K562 (cell line): ENCODE measurements at regions not wholly inside any gene's neighbourhood (a gene's known extent, or its start where the extent isn't known, plus 50 kb on each side); places are given as distances from the start of the nearest gene placed in this dataset.

Experiments used
- CHD7 ChIP-seq: fragments of 200-600 bp; sonication (generic); IDR thresholded peaks from one replicate; pipeline ENCODE4 v1.6.1; 2012; ENCODE audit warnings: mild to moderate bottlenecking, low read depth, low read length, inconsistent platforms
- IRF9 ChIP-seq: fragments of 450-650 bp; IDR thresholded peaks from 2 replicates; pipeline ENCODE4 v1.6.1; 2016; ENCODE audit warnings: missing biosample characterization, missing genetic modification characterization
- NR4A1 ChIP-seq, 2 experiments: fragments of 250-450 bp in 1 of 2; fragments of 450-650 bp in 1 of 2; sonication (Bioruptor Pico) in 1 of 2; IDR thresholded peaks; 2 replicates each; pipeline versions ENCODE4 v1.4.0 to v1.6.1; 2016 to 2020; ENCODE audit warnings: mild to moderate bottlenecking in 2 of 2, missing compliant biosample characterization in 1 of 2, missing genetic modification characterization in 1 of 2, moderate library complexity in 1 of 2
- POLR2A ChIP-seq: fragments of 450-650 bp; conservative IDR thresholded peaks from 2 replicates; pipeline ENCODE4 v1.6.1; 2016
- POU5F1 ChIP-seq: fragments of 150-350 bp; IDR thresholded peaks from 2 replicates; pipeline ENCODE4 v1.6.1; 2014; ENCODE audit warnings: borderline replicate concordance, low read length, low read depth, mild to moderate bottlenecking; ENCODE audit not compliant: partially characterized antibody
- SP2 ChIP-seq: IDR thresholded peaks from 2 replicates; pipeline ENCODE4 v1.6.1; 2011; ENCODE audit warnings: mild to moderate bottlenecking, low read depth, low read length, moderate library complexity; ENCODE audit not compliant: poor library complexity, severe bottlenecking; ENCODE audit errors: extremely low read depth
- SRSF7 ChIP-seq: fragments of 200-400 bp; formaldehyde crosslinking; optimal IDR thresholded peaks from 2 replicates; pipeline ENCODE3; 2017; ENCODE audit warnings: mild to moderate bottlenecking, low read depth, low read length
- U2AF1 ChIP-seq: fragments of 200-400 bp; formaldehyde crosslinking; optimal IDR thresholded peaks from 2 replicates; pipeline ENCODE3; 2017; ENCODE audit warnings: mild to moderate bottlenecking, low read depth, low read length, moderate library complexity
- ZBTB33 ChIP-seq: sonication (generic); formaldehyde crosslinking; IDR thresholded peaks from 2 replicates; pipeline ENCODE4 v1.8.1; 2023; ENCODE audit warnings: mild to moderate bottlenecking, missing genetic modification reagents
- ZNF551 ChIP-seq: fragments of 250-450 bp; sonication (Bioruptor Pico); IDR thresholded peaks from 2 replicates; pipeline ENCODE4 v1.5.0; 2021; ENCODE audit warnings: mild to moderate bottlenecking, moderate library complexity
- ZNF778 ChIP-seq: fragments of 450-650 bp; formaldehyde crosslinking; IDR thresholded peaks from 2 replicates; pipeline ENCODE4 v1.4.0; 2020; ENCODE audit warnings: mild to moderate bottlenecking, moderate library complexity

- TF ChIP-seq CHD7 (no peak), NR4A1 (CRISPR knock-in tag; IDR thresholded peaks at IDR 0.05) (no peak), NR4A1 (tag; IDR thresholded peaks at IDR 0.05) (no peak), POLR2A (no peak), POU5F1 (no peak), SP2 (no peak), ZNF551 (no peak), SRSF7 (no peak), ZBTB33 (CRISPR knock-in tag) (no peak), U2AF1 (no peak), IRF9 (no peak), ZNF778 (CRISPR knock-in tag) (no peak)
Measured at GRCh38 chr6:81265106-81265505, 487.4 kb downstream of the TENT5A start (continued).
